H1 (cell line): ENCODE measurements at regions not wholly inside any gene's neighbourhood (a gene's known extent, or its start where the extent isn't known, plus 50 kb on each side); places are given as distances from the start of the nearest gene placed in this dataset.
"Not testable (repeated sequence)": the region's sequence is repeated elsewhere in the genome, so short reads cannot be mapped to it uniquely, and the experiment has no call there.

ENCODE experiments used
- CTCF ChIA-PET: fragments of 300-600 bp; sonication (Branson Sonifier 250); formaldehyde crosslinking; loops from one replicate; lab custom pipeline; 2021; ENCODE audit not compliant: partially characterized antibody; lab: Charles Lee
- POLR2A ChIA-PET: fragments of 300-600 bp; sonication (Branson Sonifier 250); formaldehyde crosslinking; loops from one replicate; lab custom pipeline; 2021; ENCODE audit warnings: inconsistent platforms; ENCODE audit not compliant: partially characterized antibody; lab: Charles Lee
- DNase-seq, 2 experiments: peaks; one replicate each; pipeline versions ENCODE4 v3.0.0 to v3.0.0-alpha.2; 2010 to 2022; ENCODE audit warnings: low spot score in 2 of 2, low read depth in 1 of 2, mixed read lengths in 1 of 2
- FAIRE-seq: peaks from 2 replicates; lab custom pipeline; 2011; peaks lifted over from hg19 to GRCh38; lab: Jason Lieb, UNC
- H2AFZ ChIP-seq: 2 replicates; pipeline ENCODE4 v1.8.1; 2012; ENCODE audit warnings: low read length, inconsistent platforms
- H2AK5ac ChIP-seq: 2 replicates; pipeline ENCODE4 v1.6.1; 2013; ENCODE audit warnings: low read depth, low read length
- H2BK120ac ChIP-seq: replicated peaks from 2 replicates; pipeline ENCODE3; 2013; ENCODE audit warnings: low read depth, low read length, inconsistent platforms
- H2BK12ac ChIP-seq: 2 replicates; pipeline ENCODE4 v1.6.1; 2013; ENCODE audit warnings: low read depth, low read length
- H2BK15ac ChIP-seq: 2 replicates; pipeline ENCODE4 v1.6.1; 2013; ENCODE audit warnings: low read length
- H2BK20ac ChIP-seq: 2 replicates; pipeline ENCODE4 v1.6.1; 2013; ENCODE audit warnings: low read length
- H2BK5ac ChIP-seq: 2 replicates; pipeline ENCODE4 v1.6.1; 2013; ENCODE audit warnings: low read depth, low read length
- H3K14ac ChIP-seq: 2 replicates; pipeline ENCODE4 v1.6.1; 2013; ENCODE audit warnings: inconsistent platforms; ENCODE audit not compliant: insufficient read length
- H3K18ac ChIP-seq: 2 replicates; pipeline ENCODE4 v1.6.1; 2013; ENCODE audit warnings: low read length; ENCODE audit errors: extremely low read depth
- H3K23ac ChIP-seq: 2 replicates; pipeline ENCODE4 v1.6.1; 2013; ENCODE audit warnings: inconsistent platforms; ENCODE audit not compliant: insufficient read length
- H3K23me2 ChIP-seq: 2 replicates; pipeline ENCODE4 v1.6.1; 2013; ENCODE audit warnings: low read depth, low read length
- H3K27ac ChIP-seq: 2 replicates; pipeline ENCODE4 v1.6.1; 2011; ENCODE audit warnings: low read depth, low read length, inconsistent platforms
- H3K27me3 ChIP-seq, 4 experiments: replicated peaks in 1 of 4; 1 replicate in 1 of 4; 2 replicates in 3 of 4; pipeline versions ENCODE4 v1.6.1 to v1.8.1; 2011 to 2013; ENCODE audit warnings: low read length in 3 of 4, mild to moderate bottlenecking in 3 of 4, inconsistent platforms in 2 of 4, mixed read lengths in 2 of 4, moderate library complexity in 1 of 4; ENCODE audit not compliant: control insufficient read depth in 3 of 4, insufficient read depth in 3 of 4; ENCODE audit errors: extremely low read depth in 1 of 4
- H3K36me3 ChIP-seq, 4 experiments: 2 replicates each; pipeline versions ENCODE4 v1.6.1 to v1.8.1; 2011 to 2013; ENCODE audit warnings: mild to moderate bottlenecking in 4 of 4, low read length in 3 of 4, moderate library complexity in 2 of 4, control low read depth in 1 of 4, inconsistent platforms in 1 of 4; ENCODE audit not compliant: insufficient read depth in 4 of 4, control insufficient read depth in 2 of 4
- H3K4ac ChIP-seq: replicated peaks from 2 replicates; pipeline ENCODE3; 2013; ENCODE audit warnings: low read length, low read depth, mixed read lengths, inconsistent platforms; ENCODE audit not compliant: insufficient read length
- H3K4me1 ChIP-seq, 4 experiments: replicated peaks in 1 of 4; 1 replicate in 1 of 4; 2 replicates in 3 of 4; pipeline versions ENCODE4 v1.6.1 to v1.8.1; 2011 to 2013; ENCODE audit warnings: low read length in 3 of 4, inconsistent platforms in 2 of 4, mixed read lengths in 1 of 4; ENCODE audit not compliant: insufficient read depth in 4 of 4, control insufficient read depth in 3 of 4
- H3K4me2 ChIP-seq, 2 experiments: 2 replicates each; pipeline versions ENCODE4 v1.6.1 to v1.8.1; 2011 to 2013; ENCODE audit warnings: low read depth in 2 of 2, low read length in 2 of 2, control low read depth in 1 of 2, inconsistent platforms in 1 of 2, mild to moderate bottlenecking in 1 of 2; ENCODE audit not compliant: insufficient read depth in 1 of 2
- H3K4me3 ChIP-seq, 4 experiments: fragments of 200-600, 300-600 bp in 1 of 4; sonication (generic), shearing (Covaris generic), sonication (Bioruptor Twin) in 1 of 4; 2 replicates each; pipeline versions ENCODE4 v1.5.1 to v1.8.1; 2011 to 2016; ENCODE audit warnings: low read length in 4 of 4, low read depth in 3 of 4, control low read depth in 2 of 4, inconsistent platforms in 2 of 4, mild to moderate bottlenecking in 2 of 4, mixed read lengths in 1 of 4, moderate library complexity in 1 of 4; ENCODE audit not compliant: insufficient read depth in 2 of 4; ENCODE audit errors: extremely low read depth in 1 of 4
- H3K56ac ChIP-seq: replicated peaks from 2 replicates; pipeline ENCODE3; 2013; ENCODE audit warnings: low read depth, mild to moderate bottlenecking, mixed read lengths, low read length, inconsistent platforms; ENCODE audit not compliant: insufficient read length
- H3K79me1 ChIP-seq: 2 replicates; pipeline ENCODE4 v1.6.1; 2013; ENCODE audit warnings: low read depth, low read length, control low read depth
- H3K79me2 ChIP-seq, 2 experiments: 2 replicates each; pipeline versions ENCODE4 v1.6.1 to v1.8.1; 2012 to 2013; ENCODE audit warnings: low read length in 2 of 2, mild to moderate bottlenecking in 2 of 2, inconsistent platforms in 1 of 2; ENCODE audit not compliant: insufficient read depth in 2 of 2, control insufficient read depth in 1 of 2
- H3K9ac ChIP-seq, 4 experiments: replicated peaks in 1 of 4; 1 replicate in 1 of 4; 2 replicates in 3 of 4; pipeline versions ENCODE4 v1.6.1 to v1.8.1; 2011 to 2013; ENCODE audit warnings: low read depth in 3 of 4, low read length in 3 of 4, control low read depth in 2 of 4, mild to moderate bottlenecking in 2 of 4, moderate library complexity in 2 of 4, inconsistent platforms in 1 of 4; ENCODE audit errors: extremely low read depth in 1 of 4
- H3K9me3 ChIP-seq, 2 experiments: 2 replicates each; pipeline versions ENCODE4 v1.6.1 to v1.8.1; 2012 to 2013; ENCODE audit warnings: mild to moderate bottlenecking in 2 of 2, moderate library complexity in 2 of 2, control low read depth in 1 of 2, inconsistent platforms in 1 of 2, low read depth in 1 of 2, low read length in 1 of 2, mixed read lengths in 1 of 2; ENCODE audit not compliant: insufficient read depth in 2 of 2
- H4K20me1 ChIP-seq, 2 experiments: replicated peaks in 1 of 2; 2 replicates each; pipeline versions ENCODE3 to v1.8.1; 2011 to 2013; ENCODE audit warnings: inconsistent platforms in 2 of 2, low read length in 2 of 2, mild to moderate bottlenecking in 1 of 2; ENCODE audit not compliant: insufficient read depth in 2 of 2, control insufficient read depth in 1 of 2
- H4K5ac ChIP-seq: 2 replicates; pipeline ENCODE4 v1.6.1; 2013; ENCODE audit warnings: low read length, low read depth, mixed read lengths, inconsistent platforms; ENCODE audit not compliant: insufficient read length
- H4K8ac ChIP-seq: 2 replicates; pipeline ENCODE4 v1.8.0; 2013; ENCODE audit warnings: mild to moderate bottlenecking, moderate library complexity, low read length, inconsistent platforms; ENCODE audit not compliant: insufficient read depth; ENCODE audit errors: extremely low read depth
- H4K91ac ChIP-seq: replicated peaks from 2 replicates; pipeline ENCODE3; 2013; ENCODE audit warnings: low read length, mixed read lengths, inconsistent platforms; ENCODE audit not compliant: insufficient read length
- WGBS, 2 experiments: shearing (Covaris generic) in 1 of 2; methylation state at CpG; one replicate each; pipeline versions ENCODE4 v1.1.6 to v1.1.7; 2013 to 2015; ENCODE audit warnings: low lambda C conversion rate in 2 of 2, mixed read lengths in 2 of 2, inconsistent platforms in 1 of 2, low coverage in 1 of 2, missing lambda C conversion rate in 1 of 2; ENCODE audit not compliant: insufficient replicate concordance in 2 of 2, insufficient coverage in 1 of 2, insufficient read length in 1 of 2; ENCODE audit errors: extremely low coverage in 1 of 2, missing lambda C conversion rate in 1 of 2; 5-methylcytosine and 5-hydroxymethylcytosine counted together

- H2BK5ac ChIP-seq, DNase-seq, H3K4me1 ChIP-seq, H3K23me2 ChIP-seq, H4K5ac ChIP-seq, H3K9me3 ChIP-seq, H3K4me3 ChIP-seq, H2BK120ac ChIP-seq, H3K79me2 ChIP-seq, H3K79me1 ChIP-seq, H3K18ac ChIP-seq, H2BK20ac ChIP-seq, H3K27ac ChIP-seq, POLR2A ChIA-PET, CTCF ChIA-PET, H3K27me3 ChIP-seq, H3K4ac ChIP-seq, H4K8ac ChIP-seq, H3K4me2 ChIP-seq, H2BK12ac ChIP-seq, H2AFZ ChIP-seq, H2AK5ac ChIP-seq, H3K23ac ChIP-seq, H4K91ac ChIP-seq, H2BK15ac ChIP-seq, H4K20me1 ChIP-seq, H3K36me3 ChIP-seq, H3K9ac ChIP-seq, H3K14ac ChIP-seq, H3K56ac ChIP-seq: not testable (repeated sequence)
- whole genome bisulfite sequencing, 2 experiments: 92% methylated on average over 2 of the region's 3 CpGs; no CpG with 5 or more reads in 1 of the 2 experiments
- FAIRE-seq: peak; percentile 28
These were observed 93.7 kb upstream of the HSFY1 start for GRCh38 chrY:18452815-18453214.

- H2BK12ac ChIP-seq, H4K20me1 ChIP-seq, H3K23ac ChIP-seq, H2BK20ac ChIP-seq, H2BK120ac ChIP-seq, H3K27me3 ChIP-seq, H3K56ac ChIP-seq, H3K9me3 ChIP-seq, H2BK15ac ChIP-seq, H3K4ac ChIP-seq, POLR2A ChIA-PET, H4K91ac ChIP-seq, H2BK5ac ChIP-seq, H3K36me3 ChIP-seq, H3K18ac ChIP-seq, H3K4me1 ChIP-seq, H3K27ac ChIP-seq, H3K14ac ChIP-seq, DNase-seq, H3K4me3 ChIP-seq, CTCF ChIA-PET, H3K79me2 ChIP-seq, H4K5ac ChIP-seq, H3K9ac ChIP-seq, H3K23me2 ChIP-seq, H2AK5ac ChIP-seq, H4K8ac ChIP-seq, H3K79me1 ChIP-seq, H3K4me2 ChIP-seq, H2AFZ ChIP-seq: not testable (repeated sequence)
- no CpG with 5 or more reads among the region's 3 CpGs for WGBS, 2 experiments
- peak; percentile 81 for FAIRE-seq
These were observed 87.4 kb upstream of the HSFY1 start for GRCh38 chrY:18459136-18459535.
